GM18907 (cell line): ENCODE measurements at regions not wholly inside any gene's neighbourhood (a gene's known extent, or its start where the extent isn't known, plus 50 kb on each side); places are given as distances from the start of the nearest gene placed in this dataset.

ENCODE experiments used
- ATAC-seq: cut with Tn5 transposase; IDR thresholded peaks from one replicate; pipeline ENCODE4 v1.9.1; 2021; ENCODE audit warnings: mild to moderate bottlenecking, moderate library complexity; ENCODE audit not compliant: unreplicated experiment

DNA sequence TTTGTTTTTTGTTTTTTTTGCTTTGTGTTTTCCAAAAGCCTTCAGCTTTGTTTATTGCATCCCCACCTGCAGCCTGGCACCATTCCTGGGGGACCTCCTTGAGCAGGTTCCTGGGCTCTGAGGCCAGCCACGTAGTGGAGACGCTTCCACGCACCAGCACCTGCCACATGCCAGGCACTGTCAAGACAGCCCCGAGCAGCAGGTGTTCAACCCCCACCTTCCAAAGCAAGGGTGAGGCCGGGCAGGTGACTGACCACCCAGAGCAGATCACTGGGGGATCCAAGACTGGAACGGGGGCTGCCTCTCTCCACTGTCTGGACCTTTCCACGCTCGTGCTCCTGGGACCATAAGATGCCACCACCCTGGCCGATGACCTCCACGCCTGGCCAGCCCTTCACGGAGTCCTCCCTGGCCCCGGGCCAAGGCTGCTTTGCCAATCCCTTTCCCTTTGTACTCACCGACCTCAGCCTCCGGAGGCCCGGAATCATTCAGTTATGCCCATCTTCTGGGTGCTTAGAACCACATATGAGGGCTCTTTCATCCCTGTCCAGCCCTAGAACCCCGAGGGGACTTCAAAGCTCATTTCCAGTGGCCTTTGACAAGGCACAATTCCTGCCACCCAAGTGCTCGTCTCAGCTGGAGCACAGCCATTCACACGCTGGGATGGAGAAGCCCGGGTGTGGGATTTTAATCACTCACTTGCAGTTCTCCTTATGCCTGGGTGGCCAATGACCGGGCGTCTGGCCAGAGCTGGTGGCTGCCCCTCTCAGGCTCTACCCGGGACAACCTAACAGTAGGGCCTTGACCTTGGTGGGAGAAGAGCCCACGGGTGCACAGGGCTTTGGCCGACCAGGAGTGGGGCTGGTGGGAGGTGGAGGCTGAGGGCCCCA, 330.8 kb downstream of the NPHP4 start:
- ATAC-seq: no peak

- no peak for ATAC-seq
Observed at GRCh38 chr1:5660141-5660935, 331.9 kb downstream of the NPHP4 start.

DNA sequence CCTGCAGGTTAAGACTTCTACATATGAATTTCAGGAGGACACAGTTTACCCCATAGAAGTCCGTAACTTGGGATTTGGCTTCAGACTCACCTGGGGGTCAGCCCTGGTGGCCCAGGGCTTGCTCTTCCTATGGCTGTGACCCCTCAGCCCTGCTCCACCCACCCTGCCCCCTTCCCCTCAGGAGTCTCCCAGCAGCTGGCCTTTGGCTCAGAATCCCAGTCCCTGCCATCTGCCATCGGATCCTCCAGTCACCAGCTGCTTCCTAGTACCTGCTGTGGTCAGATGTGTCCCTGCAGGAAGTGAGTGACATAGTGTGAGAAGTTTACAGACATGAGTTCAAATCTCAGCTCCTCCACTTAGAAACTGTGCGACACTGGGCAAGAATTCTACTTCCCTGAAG, 332.6 kb downstream of the NPHP4 start:
- no peak for ATAC-seq

DNA sequence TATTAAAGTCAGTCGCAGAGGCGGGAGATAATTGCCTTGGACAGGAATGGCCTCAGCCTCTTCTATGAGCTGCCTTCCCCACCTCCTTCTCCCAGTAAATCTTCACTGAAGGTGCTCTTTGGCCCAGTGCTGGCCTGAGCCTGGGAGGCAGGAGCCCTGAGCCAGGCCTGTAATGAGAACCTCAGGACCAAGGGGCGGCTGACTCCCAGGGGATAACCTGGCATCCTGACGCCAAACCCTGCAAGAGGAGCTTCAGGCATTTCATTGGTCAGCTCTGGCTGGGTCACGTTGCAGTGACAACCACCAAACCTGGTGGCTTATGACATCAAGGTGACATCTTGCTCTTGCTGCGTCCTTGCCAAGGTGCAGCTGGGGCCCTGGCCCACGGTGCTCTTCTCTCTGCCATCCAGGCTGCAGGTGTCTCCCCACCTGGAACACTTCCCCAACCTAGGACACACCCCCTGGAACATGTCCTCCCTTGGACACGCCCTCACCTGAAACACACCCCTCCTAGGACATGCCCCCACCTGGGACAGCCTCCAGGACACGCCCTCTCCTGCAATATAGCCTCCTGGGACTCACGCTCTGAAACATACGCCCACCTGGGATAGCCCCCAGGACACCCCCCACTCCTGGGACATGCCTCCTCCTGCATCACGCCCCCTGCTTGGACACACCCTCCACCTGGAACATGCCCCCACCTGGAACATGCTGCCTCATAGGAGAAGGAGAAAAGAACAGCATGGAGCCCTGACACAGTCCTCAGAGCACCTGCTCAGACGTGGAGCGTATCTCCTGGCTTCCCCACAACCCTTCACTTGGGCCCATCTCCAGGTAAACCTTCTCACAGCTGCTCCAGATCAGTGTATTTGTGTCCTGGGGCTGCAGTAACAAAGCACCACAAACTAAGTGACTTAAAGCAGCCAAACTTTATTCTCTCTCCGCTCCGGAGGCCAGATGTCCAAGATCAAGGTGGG, 333.6 kb downstream of the NPHP4 start:
- ATAC-seq: no peak

DNA sequence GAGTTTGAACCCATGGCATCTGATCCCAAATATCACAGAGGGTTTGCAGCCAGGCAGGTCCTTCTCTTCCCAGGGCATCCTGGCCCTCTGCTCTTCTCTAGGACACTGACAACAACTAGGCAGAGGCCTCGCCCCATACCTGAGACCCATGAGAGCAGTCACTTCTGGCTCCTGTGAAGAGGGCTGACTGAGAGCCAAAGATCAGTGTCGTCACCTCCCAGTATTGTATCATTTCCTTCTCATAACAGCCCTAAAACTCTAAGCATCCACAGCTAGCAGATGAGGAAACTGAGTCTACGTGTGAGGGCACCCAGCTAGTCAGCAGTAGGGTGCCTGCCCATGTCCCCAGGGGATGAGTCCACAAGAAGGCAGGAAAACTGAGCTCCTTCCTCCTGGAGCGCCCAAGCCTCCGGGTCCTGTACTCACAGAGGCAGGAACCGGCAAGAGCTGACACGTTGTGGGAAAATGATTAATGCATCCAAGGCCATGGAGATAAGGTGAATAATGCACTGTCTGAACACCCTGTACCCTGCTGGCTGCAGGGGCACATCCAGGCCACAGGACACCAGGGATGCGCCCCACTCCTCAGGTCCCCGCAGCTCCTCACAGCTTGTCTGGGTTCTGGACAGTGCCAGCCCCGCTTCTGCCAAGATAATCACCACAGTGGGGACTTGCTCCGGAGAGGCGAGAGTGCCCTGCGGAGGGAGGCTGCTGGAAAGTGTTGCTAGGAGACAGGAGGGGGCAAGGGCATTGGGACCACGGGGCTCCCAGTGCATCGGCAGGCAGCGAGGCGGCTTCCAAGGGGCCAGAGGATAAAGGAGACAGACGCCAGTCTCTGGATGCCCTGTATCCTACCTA, 340.0 kb downstream of the NPHP4 start:
- no peak for ATAC-seq

DNA sequence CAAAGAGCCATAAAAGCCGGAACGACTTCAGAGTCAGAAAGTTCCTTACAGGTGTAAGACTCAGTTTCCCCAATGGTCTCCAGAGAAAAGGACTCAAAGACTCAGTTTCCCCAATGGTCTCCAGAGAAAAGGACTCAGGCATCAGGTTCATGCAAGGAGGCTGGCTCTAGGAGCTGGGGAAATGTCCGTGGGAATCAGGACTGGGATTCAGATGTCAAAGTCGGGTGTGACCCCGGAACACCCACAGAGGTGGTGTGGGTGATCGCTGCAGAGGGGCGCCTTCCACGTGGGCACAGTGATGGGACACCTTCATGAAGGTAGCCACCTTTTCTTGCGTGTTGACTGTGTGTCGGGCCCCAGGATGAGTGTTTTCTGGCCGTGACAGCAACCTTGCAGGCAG, 340.8 kb downstream of the NPHP4 start:
- no peak for ATAC-seq

DNA sequence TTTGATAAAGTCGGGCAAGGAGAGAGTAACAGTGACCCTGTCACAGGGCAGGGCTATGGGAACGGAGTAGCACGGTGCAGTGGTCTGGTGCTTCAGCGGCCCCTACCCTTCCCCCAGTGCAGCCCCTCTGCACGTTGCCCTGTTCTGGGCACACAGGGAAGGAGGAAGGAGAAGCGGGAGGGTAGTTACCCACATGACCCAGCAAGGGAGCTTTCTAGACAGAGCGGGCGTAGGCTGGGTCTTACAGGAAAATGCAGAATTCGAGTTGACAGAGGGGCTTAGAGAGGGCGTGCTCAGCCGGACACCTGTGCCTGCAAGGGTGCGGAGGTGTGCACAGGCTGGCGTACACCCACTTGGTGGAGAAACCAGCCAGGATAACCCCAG, 341.2 kb downstream of the NPHP4 start:
- no peak for ATAC-seq

- ATAC-seq: no peak
Observed at GRCh38 chr1:5650283-5651026, 341.8 kb downstream of the NPHP4 start.

DNA sequence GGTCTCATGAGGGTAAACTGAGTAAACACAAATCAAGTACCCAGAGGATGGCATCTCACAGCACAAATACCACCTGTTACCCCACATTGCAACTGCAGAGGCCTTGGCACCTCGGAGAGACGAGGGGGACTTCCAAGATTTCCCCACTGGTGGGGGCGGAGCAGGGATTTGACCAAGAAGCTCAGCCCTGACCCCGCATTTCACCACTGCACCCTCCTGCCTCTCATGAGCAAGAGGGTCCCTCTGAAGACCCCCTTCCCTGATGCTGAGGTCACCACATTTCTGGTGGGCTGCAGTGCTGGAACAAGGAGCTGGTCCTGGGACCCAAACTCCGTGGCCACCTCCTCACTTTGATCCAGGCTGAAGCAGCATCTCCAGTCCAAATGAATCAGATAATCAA, 342.4 kb downstream of the NPHP4 start:
- ATAC-seq: no peak

DNA sequence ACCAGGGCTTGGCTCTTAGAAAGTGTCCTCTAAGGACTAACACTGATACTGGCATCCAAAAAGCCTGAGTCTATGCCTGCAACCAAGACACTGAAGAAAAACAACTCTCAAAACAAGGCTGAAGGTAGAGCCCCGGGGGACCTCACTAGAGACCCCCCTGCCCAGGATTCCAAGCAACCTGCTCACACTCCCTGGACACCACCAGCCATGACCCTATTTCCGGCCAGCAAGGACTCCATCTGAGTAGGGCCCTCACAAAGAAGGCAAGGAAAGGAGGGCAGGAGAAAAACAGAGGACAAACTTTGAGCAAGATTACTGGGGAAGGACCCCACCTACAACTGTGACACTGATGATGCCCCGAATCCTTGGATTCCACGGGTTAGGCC, 343.1 kb downstream of the NPHP4 start:
- no peak for ATAC-seq

- no peak for ATAC-seq
Observed at GRCh38 chr1:5648410-5649165, 343.6 kb downstream of the NPHP4 start.

GRCh38 chr1:5647234-5647633, 345.0 kb downstream of the NPHP4 start:
- no peak for ATAC-seq

DNA sequence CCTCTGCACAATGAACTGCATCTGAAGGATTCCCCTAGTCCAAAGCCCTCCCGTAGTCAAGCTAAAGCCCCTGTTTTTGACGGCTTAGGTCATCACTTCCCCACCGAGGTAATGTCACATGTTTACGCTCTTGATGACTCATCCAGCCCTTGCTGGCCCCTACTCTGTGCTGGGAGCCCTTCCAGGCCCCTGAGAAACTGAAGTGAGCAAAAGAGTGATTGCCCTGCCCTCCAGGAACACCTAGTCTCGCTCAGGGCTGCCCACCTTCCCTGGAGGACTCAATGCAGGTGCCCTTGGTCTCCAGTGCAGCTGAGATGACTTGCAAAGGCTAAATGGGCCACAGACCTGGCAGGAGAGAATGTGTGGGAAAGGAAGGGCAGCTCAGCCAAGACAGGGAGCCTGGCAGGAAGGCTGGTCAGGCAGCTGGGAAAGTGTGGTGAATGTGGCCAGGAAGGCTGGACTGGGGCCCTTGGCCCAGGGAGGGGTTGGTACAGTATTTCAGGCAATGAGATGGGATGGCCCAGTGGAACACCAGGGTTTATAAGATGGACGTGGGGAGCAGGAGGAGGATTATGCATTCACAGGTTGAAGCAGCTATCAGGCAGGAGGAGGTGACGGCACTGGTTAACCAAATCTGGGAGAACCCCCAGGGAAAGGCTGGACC, 345.6 kb downstream of the NPHP4 start:
- no peak for ATAC-seq

- ATAC-seq: no peak
Observed at GRCh38 chr1:5645929-5646328, 346.3 kb downstream of the NPHP4 start.

- no peak for ATAC-seq
Observed at GRCh38 chr1:5645135-5645399, 347.2 kb downstream of the NPHP4 start.

- ATAC-seq: no peak
Observed at GRCh38 chr1:5644281-5645134, 347.7 kb downstream of the NPHP4 start.

- ATAC-seq: no peak
Observed at GRCh38 chr1:5643360-5644107, 348.7 kb downstream of the NPHP4 start.
